ENCODE measurements at regions not wholly inside any gene's neighbourhood (a gene's known extent, or its start where the extent isn't known, plus 50 kb on each side); places are given as distances from the start of the nearest gene placed in this dataset.

DNA sequence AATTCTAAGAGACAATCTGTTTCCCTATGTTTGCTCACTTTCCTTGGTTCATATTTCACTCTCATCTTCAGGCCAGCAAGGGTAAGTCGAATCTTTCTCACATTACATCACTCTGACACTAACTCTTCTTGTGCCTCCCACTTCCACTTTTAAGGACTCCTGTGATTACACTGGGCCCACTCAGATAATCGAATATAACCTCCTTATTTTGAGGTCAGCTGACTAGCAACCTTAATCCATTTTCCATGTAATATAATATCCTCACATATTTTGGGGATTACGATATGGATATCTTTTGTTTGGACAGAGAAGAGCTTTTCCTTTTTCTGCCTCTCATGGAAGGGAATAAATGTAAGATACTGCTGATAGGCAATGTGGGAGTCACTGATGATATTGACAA is 2015.7 kb upstream of the LRRTM1 start:
- DNase-seq (ENCODE audit: low read depth), result no peak

DNA sequence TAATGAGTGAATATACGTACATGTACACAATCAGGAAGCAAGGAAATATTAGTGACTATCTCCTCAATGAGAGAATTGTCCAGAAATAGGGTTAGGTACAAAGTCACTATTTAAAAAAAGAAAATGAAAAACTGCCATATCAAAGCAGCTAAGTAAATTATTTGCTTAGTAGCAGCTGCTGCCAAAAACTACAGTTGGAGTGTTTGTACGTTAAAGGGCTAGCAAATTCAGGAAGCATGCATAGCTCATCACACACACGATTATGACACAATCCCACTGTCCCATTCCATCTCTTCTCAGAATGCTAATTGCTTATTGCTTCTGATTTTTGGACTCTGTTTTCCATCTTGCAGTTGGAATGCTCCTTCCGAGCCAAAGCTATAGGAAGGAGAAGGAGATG is 2012.5 kb upstream of the LRRTM1 start:
- DNase-seq (ENCODE audit: low read depth), result no peak

DNA sequence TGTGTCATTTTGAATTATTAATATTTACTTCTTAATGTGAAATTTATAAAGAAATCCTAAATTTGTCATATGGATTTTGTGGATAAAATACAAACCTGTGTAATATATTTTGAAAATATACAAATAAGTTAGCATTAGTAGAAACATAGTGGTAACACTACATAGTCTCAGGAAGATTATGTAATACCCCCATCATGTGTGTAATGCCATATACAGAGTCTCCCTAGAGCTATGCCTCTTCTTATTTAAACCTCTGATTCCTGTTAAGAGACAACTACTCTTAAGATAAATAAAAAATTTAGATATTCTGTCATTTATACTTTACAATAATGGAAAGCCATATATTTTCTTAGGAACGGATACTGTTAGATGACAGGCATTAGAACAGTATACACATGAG is 2012.0 kb upstream of the LRRTM1 start:
- no peak for DNase-seq (ENCODE audit: low read depth)

DNA sequence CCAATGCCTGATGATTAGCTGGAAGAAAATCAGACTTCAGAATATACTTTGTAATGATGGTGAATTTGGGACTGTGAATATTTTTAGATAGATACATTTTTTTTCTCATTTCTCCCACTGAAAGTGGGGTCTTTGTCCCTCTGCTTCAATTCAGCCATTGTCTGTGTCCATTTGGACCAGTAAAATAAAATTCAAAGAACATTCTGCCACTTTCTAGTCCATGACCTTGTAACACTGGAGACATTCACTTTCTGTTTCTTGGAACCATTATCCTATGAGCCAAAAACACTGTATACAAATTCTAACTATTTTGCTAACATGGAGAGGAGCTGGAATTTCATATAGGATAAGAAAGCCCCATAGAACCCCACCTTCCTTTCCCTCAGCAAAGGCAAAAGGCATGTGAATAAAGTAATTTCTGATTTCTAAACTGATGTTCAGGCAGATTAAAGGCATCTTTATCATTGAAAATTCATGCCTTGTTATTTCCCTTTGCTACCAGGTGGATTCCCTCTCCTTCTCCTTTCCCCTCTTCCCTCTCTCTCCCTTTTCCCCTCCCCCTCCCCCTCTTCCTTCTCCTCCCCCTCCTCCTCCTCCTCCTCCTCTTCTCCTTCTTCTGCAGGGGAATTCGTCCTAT is 2010.4 kb upstream of the LRRTM1 start:
- DNase-seq (ENCODE audit: low read depth), result no peak

DNA sequence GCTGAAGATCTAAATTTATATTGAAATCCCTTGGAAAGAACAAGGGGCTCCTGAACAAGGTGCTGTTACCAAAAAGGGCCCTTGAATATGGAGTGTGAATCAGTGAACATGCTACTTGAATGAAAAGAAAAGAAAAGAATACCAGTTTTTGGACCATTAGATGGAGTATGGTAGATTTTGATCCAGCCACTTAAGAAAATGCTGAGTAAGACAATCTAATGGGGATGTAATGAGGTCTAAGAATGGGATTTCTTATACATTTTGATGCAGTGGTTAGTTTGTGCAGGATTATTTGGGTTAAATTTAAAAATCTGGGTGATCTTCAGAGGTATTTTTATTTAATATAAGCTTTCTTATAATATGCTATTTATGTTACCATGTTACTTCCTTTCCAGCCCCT is 2003.0 kb upstream of the LRRTM1 start:
- no peak for DNase-seq (ENCODE audit: low read depth)

DNA sequence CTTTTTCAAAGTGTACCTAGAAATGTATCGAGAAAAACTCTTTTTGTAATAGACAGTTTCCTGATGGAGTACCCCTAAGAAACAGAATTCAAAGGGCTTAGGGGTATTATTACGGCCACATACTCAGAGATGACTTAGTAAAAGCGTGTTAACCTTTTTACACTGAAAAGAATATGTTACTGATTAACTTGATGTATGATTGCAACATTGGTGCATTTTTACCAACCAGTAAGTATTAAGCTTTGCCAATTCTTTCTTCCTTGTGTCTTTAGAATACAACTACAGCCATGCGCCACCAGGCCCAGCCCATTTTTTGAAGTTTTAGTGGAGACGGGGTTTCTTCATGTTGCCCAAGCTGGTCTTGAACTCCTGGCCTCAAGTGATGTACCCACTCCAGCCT is 1997.0 kb upstream of the LRRTM1 start:
- no peak for DNase-seq (ENCODE audit: low read depth)

DNA sequence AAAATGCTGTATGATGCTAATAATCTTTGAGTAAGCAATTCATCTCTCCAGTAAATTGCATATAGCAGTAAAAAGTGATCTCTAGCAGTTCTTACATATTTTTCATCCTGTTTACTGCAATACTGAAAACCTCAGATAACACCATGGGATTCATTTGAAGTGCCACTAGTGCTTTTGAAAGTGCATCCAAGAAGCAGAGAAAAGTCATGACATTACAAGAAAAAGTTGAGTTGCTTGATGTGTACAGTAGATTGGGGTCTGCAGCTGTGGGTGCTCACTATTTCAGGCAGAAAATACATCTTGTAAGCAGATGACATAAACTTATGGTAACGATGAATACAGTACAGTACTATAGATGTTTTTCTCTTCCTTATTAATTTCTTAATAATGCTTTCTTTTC is 1984.9 kb upstream of the LRRTM1 start:
- no peak for DNase-seq (ENCODE audit: low read depth)

DNA sequence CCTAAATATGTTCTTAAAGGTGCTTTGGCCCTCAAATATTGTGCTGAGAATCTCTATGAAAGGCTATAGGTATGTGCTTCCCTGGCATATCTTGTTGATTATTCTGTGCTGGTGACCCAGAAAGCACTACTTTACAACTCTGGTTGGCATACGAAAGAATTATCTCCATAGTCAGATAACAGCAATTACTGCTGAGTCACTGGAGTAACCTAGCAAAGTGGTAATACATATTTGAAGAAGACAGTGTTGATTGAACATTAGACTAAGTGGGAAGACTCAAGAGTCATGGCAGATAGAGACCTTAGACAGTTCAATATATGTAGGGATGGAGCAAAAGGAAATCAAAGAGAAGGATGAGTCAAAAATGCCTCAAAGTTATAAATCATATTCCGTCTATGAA is 1978.5 kb upstream of the LRRTM1 start:
- no peak for DNase-seq (ENCODE audit: low read depth)

DNA sequence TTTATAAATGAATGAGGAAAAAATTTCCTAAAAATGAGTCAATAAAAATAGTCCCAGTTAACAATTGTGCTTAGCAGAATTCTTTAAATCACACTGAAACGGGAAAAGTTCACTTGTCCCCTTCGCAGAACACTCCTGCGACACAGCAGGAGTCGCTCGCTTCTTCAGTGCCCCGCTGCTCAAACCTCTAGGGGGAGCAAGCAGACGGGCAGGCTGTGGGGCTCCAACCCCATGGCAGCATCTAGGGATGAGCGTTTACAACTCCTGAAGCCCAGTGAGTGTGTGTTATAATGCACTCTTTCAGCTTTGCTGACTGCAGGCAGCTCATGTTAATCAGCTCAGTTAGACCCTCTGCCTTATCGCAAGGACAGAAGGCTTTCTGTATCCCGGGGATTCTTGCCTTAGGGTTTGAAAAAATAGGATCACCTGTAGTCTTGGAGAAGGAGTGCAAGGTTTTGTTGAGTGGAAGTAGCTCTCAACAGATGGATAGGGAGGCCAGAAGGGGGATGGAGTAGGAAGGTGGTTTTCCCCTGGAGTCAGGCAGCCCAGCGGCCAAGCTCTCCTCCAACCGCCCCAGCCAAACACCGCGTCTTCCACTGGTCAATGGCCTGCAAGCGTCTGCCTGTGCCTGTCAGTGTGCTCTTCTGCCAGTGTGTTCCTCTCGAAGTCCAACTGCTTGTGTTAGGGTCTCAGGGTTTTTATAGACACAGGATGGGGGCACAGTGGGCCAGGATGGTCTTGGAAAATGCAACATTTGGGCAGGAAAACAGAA is 1977.7 kb upstream of the LRRTM1 start:
- DNase-seq (ENCODE audit: low read depth), result no peak

DNA sequence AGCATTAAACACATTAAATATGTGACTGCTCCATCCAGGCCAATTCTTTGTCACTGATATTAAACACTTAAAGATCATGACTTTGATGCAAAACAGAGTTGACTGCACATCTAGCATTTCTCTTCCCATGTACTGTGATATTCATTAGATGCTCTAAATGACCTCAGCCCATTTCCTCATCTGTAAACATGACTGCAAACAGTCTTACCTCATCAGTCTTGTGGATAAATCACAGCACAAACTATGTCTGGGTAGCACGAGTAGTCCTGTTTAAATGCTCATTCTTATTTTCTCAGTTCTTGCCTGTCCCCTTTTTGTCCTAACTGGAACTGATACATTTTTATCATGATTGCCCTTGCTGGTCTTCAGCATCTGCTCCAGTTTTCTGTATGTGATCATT is 1974.8 kb upstream of the LRRTM1 start:
- DNase-seq (ENCODE audit: low read depth), result no peak

DNA sequence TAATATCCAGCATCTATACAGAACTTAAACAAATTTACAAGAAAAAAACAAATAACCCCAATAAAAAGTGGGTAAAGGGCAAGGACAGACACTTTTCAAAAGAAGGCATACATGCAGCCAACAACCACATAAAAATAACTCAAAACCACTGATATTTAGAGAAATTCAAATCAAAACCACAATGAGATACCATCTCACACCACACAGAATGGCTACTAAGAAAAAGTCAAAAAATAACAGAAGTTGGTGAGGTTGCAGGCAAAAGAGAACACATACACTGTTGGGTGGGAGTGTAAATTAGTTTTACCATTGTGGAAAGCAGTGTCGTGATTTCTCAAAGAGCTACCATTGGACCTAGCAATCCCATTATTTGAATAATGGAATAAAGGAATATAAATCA is 1973.9 kb upstream of the LRRTM1 start:
- DNase-seq (ENCODE audit: low read depth), result no peak

DNA sequence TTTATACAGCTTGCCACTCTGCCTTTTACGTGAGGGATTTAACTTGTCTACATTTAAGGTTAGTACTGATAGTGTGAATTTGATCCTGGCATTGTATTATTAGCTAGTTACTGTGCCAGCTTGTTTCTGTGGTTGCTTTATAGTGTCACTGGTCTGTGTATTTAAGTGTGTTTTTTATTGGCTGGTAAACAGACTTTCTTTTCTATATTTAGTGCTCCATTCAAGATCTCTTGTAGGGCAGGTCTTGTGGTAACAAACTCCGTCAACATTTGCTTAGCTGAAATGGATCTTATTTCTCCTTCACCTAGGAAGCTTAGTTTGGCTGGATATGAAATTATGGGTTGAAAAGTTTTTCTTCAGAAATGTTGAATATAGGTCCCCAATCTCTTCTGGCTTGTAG is 1971.0 kb upstream of the LRRTM1 start:
- no peak for DNase-seq (ENCODE audit: low read depth)

DNA sequence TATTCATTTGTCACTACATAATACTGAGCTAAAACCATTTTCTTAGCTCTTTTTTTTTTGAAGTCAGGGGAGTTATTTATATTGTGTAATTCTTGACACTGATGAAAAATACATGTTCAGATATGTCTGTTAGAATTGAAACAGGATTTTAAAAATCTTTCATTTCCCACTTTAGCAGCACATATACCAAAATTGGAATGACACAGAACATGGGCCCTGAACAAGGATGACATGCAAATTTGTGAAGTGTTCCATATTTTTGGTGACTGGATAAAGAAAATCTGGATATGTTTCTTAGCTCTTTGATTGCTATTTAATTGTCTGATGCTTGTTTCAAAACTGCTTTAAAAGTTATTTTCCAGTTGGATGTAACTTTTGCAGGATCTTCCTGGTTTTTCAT is 1963.9 kb upstream of the LRRTM1 start:
- DNase-seq (ENCODE audit: low read depth), result no peak

DNA sequence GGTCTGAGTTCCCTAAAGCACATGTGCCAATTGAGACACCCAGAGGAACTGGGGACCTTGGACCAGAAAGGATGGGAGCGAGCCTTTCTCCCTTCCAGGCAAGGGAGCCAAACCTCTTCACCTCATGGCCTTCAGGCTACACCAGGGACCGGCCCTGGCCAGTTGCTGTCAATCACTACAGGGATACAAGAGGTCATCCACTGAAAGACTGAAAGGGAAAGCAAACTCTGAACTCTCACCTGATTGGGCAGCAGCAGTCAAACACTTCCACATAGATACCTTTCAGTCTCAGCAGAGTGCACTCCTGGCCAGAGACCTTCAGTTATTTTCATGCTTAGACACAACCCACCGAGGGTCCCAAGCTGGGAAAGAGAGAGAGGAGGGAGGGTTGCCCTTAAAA is 1956.0 kb upstream of the LRRTM1 start:
- DNase-seq (ENCODE audit: low read depth), result no peak

DNA sequence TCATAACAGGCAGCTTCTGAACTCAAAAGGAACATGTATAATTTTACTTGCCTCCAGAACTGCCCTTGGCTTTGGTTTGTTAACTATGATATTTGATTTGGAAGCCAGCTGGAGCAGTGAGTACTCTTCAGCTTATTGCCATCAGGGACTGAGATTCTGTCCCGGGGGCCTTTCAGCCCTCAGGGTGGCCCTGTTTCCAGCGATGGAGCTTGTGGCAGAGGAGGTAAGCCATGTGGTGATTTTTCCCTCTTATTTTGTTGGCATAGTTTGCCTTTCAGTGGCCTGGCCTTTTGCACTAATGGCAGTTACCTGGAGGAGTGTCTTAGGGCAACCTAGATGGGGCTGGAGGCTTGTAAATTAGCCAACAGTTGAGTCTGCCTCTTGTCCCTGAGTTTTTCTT is 1955.0 kb upstream of the LRRTM1 start:
- DNase-seq (ENCODE audit: low read depth), result no peak

DNA sequence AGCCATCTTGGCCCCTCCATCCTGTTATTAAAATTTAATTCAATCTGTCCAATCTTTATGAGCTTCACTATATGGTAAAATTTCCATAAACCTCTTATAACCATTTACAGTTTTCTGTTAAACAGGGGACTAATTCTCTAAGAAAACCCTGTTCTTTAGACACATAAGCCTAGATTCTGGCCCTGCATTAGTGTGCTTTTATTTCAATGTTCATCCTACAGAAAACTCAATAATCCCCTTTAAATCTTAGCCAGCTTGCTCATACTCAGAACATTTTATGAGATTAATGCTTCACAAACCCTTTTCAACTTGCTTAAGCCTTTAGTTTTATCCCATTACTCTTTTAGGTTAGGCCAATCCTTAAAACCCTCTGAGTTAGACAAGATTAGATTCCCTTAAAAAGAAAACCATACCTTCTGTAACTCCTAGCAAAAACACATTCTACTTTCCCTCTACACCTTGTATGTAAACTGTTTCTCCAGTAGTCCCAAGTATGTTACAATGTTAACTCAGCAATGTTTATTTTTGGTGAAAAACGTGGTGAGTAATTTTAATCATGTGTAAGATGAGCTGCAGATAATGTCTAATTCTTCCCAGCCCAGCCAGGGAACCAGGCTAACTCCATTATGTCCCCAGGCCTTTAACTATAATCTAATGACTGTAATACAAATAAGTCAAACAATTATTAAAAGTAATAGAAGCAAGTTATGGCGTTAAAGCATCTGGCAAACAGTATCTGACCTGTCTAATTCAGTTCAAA is 1953.4 kb upstream of the LRRTM1 start:
- no peak for DNase-seq (ENCODE audit: low read depth)

DNA sequence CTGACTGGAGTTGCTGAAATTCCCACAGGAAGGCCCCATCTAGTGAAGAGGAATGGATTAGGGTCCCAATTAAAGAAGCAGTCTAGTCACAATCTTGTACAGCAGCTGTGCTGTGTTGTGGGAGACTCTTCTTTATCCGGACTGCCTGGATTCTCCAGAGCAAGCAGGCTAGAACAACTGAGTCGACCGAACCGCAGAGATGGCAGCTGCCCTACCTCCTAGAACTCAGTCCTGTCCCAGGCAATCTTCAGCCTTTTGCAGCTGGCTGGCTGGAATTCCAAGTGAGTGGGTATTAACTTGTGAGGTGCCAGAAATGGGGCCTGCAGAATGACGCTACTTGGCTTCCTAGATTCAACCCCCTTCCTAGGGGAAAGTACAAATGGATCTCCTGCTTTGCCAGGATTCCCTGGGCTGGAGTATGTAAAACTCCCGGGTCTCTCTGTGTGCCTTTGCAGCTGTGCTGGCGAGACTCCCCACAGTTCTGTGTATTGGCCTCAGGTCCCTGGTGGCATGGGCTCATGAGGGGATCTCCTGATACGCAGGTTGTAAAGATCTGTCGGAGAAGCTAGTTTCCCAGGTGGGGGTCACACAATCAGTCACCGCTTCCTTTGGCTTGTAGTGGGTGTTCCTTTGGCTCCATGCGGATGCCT is 1952.6 kb upstream of the LRRTM1 start:
- DNase-seq (ENCODE audit: low read depth), result no peak

DNA sequence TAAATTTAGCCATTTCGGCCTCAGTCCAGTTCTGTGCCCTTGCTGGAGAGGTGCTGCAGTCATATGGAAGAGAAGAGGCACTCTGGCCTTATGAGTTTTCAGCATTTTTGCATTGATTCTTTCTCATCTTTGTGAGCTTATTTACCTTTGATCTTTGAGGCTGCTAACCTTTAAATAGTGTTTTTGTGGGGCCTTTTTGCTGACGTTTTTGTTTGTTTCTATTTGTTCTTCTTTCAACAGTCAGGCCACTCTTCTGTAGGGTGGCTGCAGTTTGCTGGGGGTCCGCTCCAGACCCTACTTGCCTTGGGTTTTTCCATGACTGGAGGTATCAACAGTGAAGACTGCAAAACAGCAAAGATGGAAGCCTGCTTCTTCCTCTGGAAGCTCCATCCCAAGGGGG is 1951.7 kb upstream of the LRRTM1 start:
- DNase-seq (ENCODE audit: low read depth), result no peak

DNA sequence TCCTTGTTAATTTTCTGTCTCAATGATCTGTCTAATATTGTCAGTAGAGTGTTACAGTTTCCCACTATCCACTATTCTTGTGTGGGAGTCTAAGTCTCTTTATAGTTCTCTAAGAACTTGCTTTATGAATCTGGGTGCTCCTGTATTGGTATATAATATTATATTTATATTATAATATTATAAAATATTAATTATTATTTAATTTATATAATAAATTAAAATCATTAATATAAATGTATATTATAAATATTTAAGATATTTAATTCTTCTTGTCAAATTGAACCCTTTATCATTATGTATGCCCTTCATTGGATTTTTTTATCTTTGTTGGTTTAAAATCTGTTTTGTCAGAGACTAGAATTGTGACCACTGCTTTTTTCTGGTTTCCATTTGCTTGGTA is 1950.2 kb upstream of the LRRTM1 start:
- DNase-seq (ENCODE audit: low read depth), result no peak

DNA sequence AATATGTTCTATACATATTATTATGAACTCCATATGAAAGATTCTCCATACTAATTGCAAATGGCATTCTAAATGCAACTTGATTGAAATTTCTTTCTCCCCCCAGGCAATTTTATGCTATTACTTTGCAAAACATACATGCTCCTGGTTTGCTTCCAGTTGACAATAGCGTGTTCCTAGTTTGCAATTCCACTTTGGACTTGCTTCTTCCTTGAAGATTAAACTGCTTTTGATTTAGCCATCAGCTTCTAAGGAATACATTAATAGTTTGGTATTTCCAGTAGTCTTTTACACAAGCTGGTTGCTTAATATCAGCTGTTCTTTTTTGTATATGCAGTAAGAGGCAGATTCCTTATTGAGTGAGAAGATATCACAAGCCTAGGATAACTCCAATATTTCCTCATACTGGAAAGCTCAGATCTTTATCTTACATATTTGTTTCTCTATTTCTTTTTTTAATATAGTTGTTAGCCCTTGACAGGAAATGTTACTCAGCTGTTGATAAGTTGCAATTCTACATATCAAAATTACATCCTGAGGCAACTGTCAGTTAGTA is 1941.7 kb upstream of the LRRTM1 start:
- DNase-seq (ENCODE audit: low read depth), result no peak

DNA sequence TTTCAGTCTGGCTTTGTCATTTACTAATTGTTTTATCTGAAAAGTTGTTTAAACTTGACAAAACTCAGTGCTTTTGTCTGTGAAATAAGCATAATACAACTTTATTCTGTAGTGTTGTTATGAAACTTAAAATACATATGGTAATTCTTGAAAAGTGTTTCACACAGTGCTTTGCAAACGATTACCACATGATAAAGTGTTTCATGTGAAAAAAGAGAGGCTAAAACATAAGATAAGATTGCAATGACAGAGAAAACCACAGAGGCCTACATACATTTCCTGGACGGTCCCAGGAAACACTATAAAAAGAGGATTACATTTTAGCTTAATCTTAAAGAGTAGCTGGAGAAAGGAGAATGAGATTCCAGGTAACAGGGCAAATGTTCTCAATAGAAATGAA is 1934.6 kb upstream of the LRRTM1 start:
- DNase-seq (ENCODE audit: low read depth), result no peak

DNA sequence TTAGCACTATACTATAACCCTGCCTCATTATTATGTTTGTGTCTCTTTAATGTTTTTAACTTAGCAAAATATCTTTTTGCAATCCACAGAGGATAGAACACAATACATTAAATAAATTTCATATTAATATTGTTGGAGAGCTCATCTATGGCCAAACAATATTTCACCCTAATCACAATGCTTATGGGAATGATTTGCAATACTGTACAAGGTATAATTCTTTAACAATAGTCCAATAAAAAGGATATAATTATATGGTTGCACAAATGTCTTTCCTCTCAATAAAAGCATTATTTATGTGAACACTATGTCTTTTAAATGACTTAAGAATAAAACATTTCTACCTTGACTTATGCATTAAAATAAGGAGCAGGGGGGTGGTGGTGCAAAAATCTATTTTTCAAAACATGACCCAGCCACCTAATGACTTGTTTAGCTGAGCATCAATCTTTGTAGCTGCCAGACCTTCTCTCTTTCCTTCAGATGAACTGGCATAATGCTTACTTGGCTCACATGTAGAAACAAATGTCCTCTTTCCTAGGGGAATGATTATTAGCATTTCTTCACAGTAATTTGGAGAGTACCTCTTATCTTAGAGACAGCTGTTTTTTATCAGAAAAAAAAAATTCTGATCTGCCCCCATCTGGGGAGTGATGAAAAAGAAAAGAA is 1933.6 kb upstream of the LRRTM1 start:
- no peak for DNase-seq (ENCODE audit: low read depth)

Measured in HS-5 (cell line).